ENCODE measurements at regions not wholly inside any gene's neighbourhood (a gene's known extent, or its start where the extent isn't known, plus 50 kb on each side); places are given as distances from the start of the nearest gene placed in this dataset.

DNA sequence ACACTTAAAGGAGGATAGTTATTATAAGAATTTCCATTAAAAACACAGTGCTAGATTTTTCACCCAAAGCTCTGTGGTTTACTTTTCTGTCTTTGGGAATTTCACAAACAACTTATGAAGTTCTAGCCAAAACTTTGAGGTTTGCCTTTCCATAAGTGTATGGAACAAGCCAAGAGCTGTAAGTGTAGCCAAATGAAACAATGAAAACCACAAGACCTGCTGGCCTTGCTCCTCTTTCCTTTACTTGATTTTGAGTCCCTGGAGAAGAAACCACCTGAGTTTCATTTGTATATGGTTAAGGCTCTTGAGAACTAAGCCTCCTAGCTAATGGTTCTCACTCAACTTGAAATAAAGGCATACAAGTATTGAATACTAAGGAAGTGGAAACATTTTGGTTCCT lies 365.3 kb upstream of the EPHA3 start:
- H3K36me3 ChIP-seq (replicated peaks in 1 of 2; ENCODE audit: control insufficient read depth in 1 of 2, insufficient read depth in 2 of 2, low read length in 1 of 2), result no peaks in the 10 kb centered on the region
- H3K9me2 ChIP-seq, result no peaks in the 10 kb centered on the region
- no peak for DNase-seq
- H3K4me1 ChIP-seq (ENCODE audit: control insufficient read depth in 1 of 2, insufficient read depth in 2 of 2, low read depth in 1 of 2, low read length in 1 of 2), result no peaks in the 10 kb centered on the region
- H3K4me3 ChIP-seq (ENCODE audit: low read depth in 2 of 2, low read length in 1 of 2), result no peak overlapping the region
- H3K27me3 ChIP-seq (ENCODE audit: insufficient read depth), result no peaks in the 10 kb centered on the region
- no peak overlapping the region for H2AFZ ChIP-seq (ENCODE audit: low read depth)
- H3K4me2 ChIP-seq, result no peak overlapping the region
- H3K27ac ChIP-seq (ENCODE audit: low read depth in 2 of 2, low read length in 1 of 2), result no peak overlapping the region
- TF ChIP-seq FOXJ3 (CRISPR knock-in tag; IDR thresholded peaks at IDR 0.05) (no peak), FOSL2 (IDR thresholded peaks at IDR 0.05; ENCODE audit: borderline replicate concordance, low read depth) (no peak), RCOR1 (IDR thresholded peaks at IDR 0.05; ENCODE audit: low read length) (no peak), TEAD4 (IDR thresholded peaks at IDR 0.05; ENCODE audit: borderline replicate concordance, insufficient read depth) (no peak), RXRA (IDR thresholded peaks at IDR 0.05; ENCODE audit: borderline replicate concordance, low read depth) (no peak), POLR2AphosphoS5 (IDR thresholded peaks at IDR 0.05; ENCODE audit: low read depth, low read length) (no peak), NFIC (IDR thresholded peaks at IDR 0.05; ENCODE audit: borderline replicate concordance) (no peak), SIN3A (IDR thresholded peaks at IDR 0.05; ENCODE audit: borderline replicate concordance, low read depth, low read length) (no peak), CHD2 (IDR thresholded peaks at IDR 0.05; ENCODE audit: low read length, partially characterized antibody) (no peak), ELF1 (IDR thresholded peaks at IDR 0.05) (no peak), RFX5 (IDR thresholded peaks at IDR 0.05; ENCODE audit: low read length) (no peak)
- TF ChIP-seq, protein P1, sequence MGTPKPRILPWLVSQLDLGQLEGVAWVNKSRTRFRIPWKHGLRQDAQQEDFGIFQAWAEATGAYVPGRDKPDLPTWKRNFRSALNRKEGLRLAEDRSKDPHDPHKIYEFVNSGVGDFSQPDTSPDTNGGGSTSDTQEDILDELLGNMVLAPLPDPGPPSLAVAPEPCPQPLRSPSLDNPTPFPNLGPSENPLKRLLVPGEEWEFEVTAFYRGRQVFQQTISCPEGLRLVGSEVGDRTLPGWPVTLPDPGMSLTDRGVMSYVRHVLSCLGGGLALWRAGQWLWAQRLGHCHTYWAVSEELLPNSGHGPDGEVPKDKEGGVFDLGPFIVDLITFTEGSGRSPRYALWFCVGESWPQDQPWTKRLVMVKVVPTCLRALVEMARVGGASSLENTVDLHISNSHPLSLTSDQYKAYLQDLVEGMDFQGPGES (IDR thresholded peaks at IDR 0.05; ENCODE audit: low read depth, low read length), result no peak
- TF ChIP-seq, protein P2, sequence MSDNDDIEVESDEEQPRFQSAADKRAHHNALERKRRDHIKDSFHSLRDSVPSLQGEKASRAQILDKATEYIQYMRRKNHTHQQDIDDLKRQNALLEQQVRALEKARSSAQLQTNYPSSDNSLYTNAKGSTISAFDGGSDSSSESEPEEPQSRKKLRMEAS (IDR thresholded peaks at IDR 0.05; ENCODE audit: low read depth), result no peak
- TF ChIP-seq, protein P3, sequence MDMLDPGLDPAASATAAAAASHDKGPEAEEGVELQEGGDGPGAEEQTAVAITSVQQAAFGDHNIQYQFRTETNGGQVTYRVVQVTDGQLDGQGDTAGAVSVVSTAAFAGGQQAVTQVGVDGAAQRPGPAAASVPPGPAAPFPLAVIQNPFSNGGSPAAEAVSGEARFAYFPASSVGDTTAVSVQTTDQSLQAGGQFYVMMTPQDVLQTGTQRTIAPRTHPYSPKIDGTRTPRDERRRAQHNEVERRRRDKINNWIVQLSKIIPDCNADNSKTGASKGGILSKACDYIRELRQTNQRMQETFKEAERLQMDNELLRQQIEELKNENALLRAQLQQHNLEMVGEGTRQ (IDR thresholded peaks at IDR 0.05; ENCODE audit: borderline replicate concordance, low read depth, low read length), result no peak
- TF ChIP-seq, protein P4, sequence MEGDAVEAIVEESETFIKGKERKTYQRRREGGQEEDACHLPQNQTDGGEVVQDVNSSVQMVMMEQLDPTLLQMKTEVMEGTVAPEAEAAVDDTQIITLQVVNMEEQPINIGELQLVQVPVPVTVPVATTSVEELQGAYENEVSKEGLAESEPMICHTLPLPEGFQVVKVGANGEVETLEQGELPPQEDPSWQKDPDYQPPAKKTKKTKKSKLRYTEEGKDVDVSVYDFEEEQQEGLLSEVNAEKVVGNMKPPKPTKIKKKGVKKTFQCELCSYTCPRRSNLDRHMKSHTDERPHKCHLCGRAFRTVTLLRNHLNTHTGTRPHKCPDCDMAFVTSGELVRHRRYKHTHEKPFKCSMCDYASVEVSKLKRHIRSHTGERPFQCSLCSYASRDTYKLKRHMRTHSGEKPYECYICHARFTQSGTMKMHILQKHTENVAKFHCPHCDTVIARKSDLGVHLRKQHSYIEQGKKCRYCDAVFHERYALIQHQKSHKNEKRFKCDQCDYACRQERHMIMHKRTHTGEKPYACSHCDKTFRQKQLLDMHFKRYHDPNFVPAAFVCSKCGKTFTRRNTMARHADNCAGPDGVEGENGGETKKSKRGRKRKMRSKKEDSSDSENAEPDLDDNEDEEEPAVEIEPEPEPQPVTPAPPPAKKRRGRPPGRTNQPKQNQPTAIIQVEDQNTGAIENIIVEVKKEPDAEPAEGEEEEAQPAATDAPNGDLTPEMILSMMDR (IDR thresholded peaks at IDR 0.05), result no peak
- no peaks in the 10 kb centered on the region for H3K79me2 ChIP-seq (ENCODE audit: insufficient read depth)
- H3K9ac ChIP-seq, result no peak overlapping the region
- CTCF ChIA-PET, result no interaction called here
- H3F3A ChIP-seq (replicated peaks; ENCODE audit: insufficient read depth), result no peaks in the 10 kb centered on the region
- H4K20me1 ChIP-seq (ENCODE audit: insufficient read depth), result no peaks in the 10 kb centered on the region
- POLR2A ChIA-PET, result no interaction called here
- H3K9me3 ChIP-seq, result no peaks in the 10 kb centered on the region
